ENCODE measurements at regions not wholly inside any gene's neighbourhood (a gene's known extent, or its start where the extent isn't known, plus 50 kb on each side); places are given as distances from the start of the nearest gene placed in this dataset.

- no peaks in the 10 kb centered on the region for H3K9me3 ChIP-seq
- intact Hi-C loops (cut with DNase I), result no loop called here
- no peak for DNase-seq (ENCODE audit: low spot score)
- no peak for TF ChIP-seq CTCF (IDR thresholded peaks at IDR 0.05)
- TF ChIP-seq POLR2A (IDR thresholded peaks at IDR 0.05), result no peak
- TF ChIP-seq POLR2AphosphoS5 (IDR thresholded peaks at IDR 0.05), result no peak
- no peak overlapping the region for H3K27ac ChIP-seq
- H3K4me1 ChIP-seq (replicated peaks), result no peaks in the 10 kb centered on the region
- 85% methylated on average over 2 of the region's 2 CpGs for WGBS
- peaks cover 3% of the 10 kb centered on the region for H3K27me3 ChIP-seq (replicated peaks; ENCODE audit: insufficient read depth)
- no peaks in the 10 kb centered on the region for H3K36me3 ChIP-seq
- H3K4me3 ChIP-seq, result no peak overlapping the region
These were observed 437.9 kb downstream of the BCL11B start for GRCh38 chr14:98834119-98834518.

DNA sequence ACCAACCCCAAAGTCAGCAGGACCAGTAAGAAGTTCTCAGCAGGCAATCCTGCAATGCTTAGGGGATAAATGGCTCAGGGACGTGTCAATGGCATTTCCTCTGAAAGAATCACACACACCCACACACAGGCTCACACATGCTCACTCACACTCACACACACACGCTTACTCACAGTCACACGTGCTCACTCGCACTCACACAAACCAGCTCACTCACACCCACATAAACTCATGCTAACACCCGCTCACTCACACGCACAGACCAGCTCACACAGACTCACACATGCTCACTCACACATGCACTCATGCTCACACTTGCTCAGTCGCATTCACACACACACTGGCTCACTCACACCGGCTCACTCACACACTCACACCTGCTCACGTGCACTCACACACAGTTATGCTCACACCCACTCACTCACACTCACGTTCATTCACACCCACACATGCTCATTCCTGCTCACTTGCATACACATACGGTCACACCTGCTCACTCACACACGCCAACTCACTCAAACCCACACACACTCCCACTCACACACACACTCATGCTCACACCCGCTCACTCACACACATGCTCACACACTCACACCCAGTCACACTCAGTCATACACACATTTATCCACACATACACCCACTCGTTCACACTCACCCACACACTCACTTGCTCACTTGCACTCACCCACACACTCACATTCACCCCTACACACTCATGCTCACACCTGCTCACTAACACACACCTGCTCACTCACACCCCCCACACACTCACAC is 436.8 kb downstream of the BCL11B start:
- Histone ChIP-seq H3K36me3 (no peaks in the 10 kb centered on the region), H3K4me1 (replicated peaks) (no peaks in the 10 kb centered on the region), H3K9me3 (no peaks in the 10 kb centered on the region), H3K4me3 (no peak overlapping the region), H3K27me3 (replicated peaks; ENCODE audit: insufficient read depth) (peaks cover under 1% of the 10 kb centered on the region), H3K27ac (no peak overlapping the region)
- TF ChIP-seq POLR2A (IDR thresholded peaks at IDR 0.05) (no peak), POLR2AphosphoS5 (IDR thresholded peaks at IDR 0.05) (no peak), CTCF (IDR thresholded peaks at IDR 0.05) (no peak)
- intact Hi-C loops (cut with DNase I), result no loop called here
- 93% methylated on average over 14 of the region's 14 CpGs for WGBS
- DNase-seq (ENCODE audit: low spot score), result no peak

- TF ChIP-seq POLR2A (IDR thresholded peaks at IDR 0.05), result no peak
- no peak for TF ChIP-seq POLR2AphosphoS5 (IDR thresholded peaks at IDR 0.05)
- no peak for TF ChIP-seq CTCF (IDR thresholded peaks at IDR 0.05)
- WGBS, result 95% methylated on average over 2 of the region's 2 CpGs
- no peaks in the 10 kb centered on the region for H3K27me3 ChIP-seq (replicated peaks; ENCODE audit: insufficient read depth)
- H3K4me1 ChIP-seq (replicated peaks), result no peaks in the 10 kb centered on the region
- no peak overlapping the region for H3K4me3 ChIP-seq
- H3K27ac ChIP-seq, result no peak overlapping the region
- no peaks in the 10 kb centered on the region for H3K36me3 ChIP-seq
- intact Hi-C loops (cut with DNase I), result no loop called here
- no peak for DNase-seq (ENCODE audit: low spot score)
- no peaks in the 10 kb centered on the region for H3K9me3 ChIP-seq
These were observed 436.2 kb downstream of the BCL11B start for GRCh38 chr14:98835825-98836100.

GRCh38 chr14:98840091-98840490 is 431.9 kb downstream of the BCL11B start:
- H3K36me3 ChIP-seq, result no peaks in the 10 kb centered on the region
- H3K4me3 ChIP-seq, result no peak overlapping the region
- H3K27me3 ChIP-seq (replicated peaks; ENCODE audit: insufficient read depth), result no peaks in the 10 kb centered on the region
- 54% methylated on average over 4 of the region's 4 CpGs for WGBS
- no peaks in the 10 kb centered on the region for H3K4me1 ChIP-seq (replicated peaks)
- H3K27ac ChIP-seq, result no peak overlapping the region
- DNase-seq (ENCODE audit: low spot score), result no peak
- no peaks in the 10 kb centered on the region for H3K9me3 ChIP-seq
- intact Hi-C loops (cut with DNase I), result no loop called here
- TF ChIP-seq POLR2A (IDR thresholded peaks at IDR 0.05) (no peak), POLR2AphosphoS5 (IDR thresholded peaks at IDR 0.05) (no peak), CTCF (IDR thresholded peaks at IDR 0.05) (no peak)

GRCh38 chr14:98840511-98840910 is 431.5 kb downstream of the BCL11B start:
- TF ChIP-seq POLR2A (IDR thresholded peaks at IDR 0.05), result no peak
- no peak for TF ChIP-seq CTCF (IDR thresholded peaks at IDR 0.05)
- TF ChIP-seq POLR2AphosphoS5 (IDR thresholded peaks at IDR 0.05), result no peak
- H3K27ac ChIP-seq, result no peak overlapping the region
- 90% methylated on average over 6 of the region's 6 CpGs for WGBS
- H3K27me3 ChIP-seq (replicated peaks; ENCODE audit: insufficient read depth), result no peaks in the 10 kb centered on the region
- DNase-seq (ENCODE audit: low spot score), result no peak
- no peak overlapping the region for H3K4me3 ChIP-seq
- no peaks in the 10 kb centered on the region for H3K9me3 ChIP-seq
- intact Hi-C loops (cut with DNase I), result no loop called here
- H3K36me3 ChIP-seq, result no peaks in the 10 kb centered on the region
- no peaks in the 10 kb centered on the region for H3K4me1 ChIP-seq (replicated peaks)

Measured in prostate gland (tissue), 2 donors.